IMR-90 (cell line): ENCODE measurements at regions not wholly inside any gene's neighbourhood (a gene's known extent, or its start where the extent isn't known, plus 50 kb on each side); places are given as distances from the start of the nearest gene placed in this dataset.

ENCODE experiments used
- ATAC-seq: fragments of 200-7000 bp; cut with Tn5 transposase; 2 replicates; pipeline ENCODE4 v1.9.1; 2020; ENCODE audit warnings: low read depth, mild to moderate bottlenecking, moderate library complexity
- BruUV-seq: library from RNA; stranded (reverse); fragments of 400-500 nt; replicated peaks from 2 replicates; lab custom pipeline; 2021; lab: Mats Ljungman, UMichigan
- CTCF ChIA-PET: fragments of 300-600 bp; formaldehyde crosslinking; extraction: SDS; loops from one replicate; lab custom pipeline; 2021; ENCODE audit warnings: antibody characterized with exemption; lab: Yijun Ruan, JAX
- POLR2A ChIA-PET: fragments of 300-600 bp; sonication (Branson Sonifier 250); formaldehyde crosslinking; loops from one replicate; lab custom pipeline; 2022; ENCODE audit warnings: antibody characterized with exemption; ENCODE audit not compliant: unreplicated experiment; lab: Charles Lee
- DNase-seq: peaks from one replicate; pipeline ENCODE4 v3.0.0; 2013
- H2AFZ ChIP-seq: replicated peaks from 2 replicates; pipeline ENCODE3; 2013; ENCODE audit warnings: low read length, mild to moderate bottlenecking; ENCODE audit not compliant: poor library complexity
- H2AK5ac ChIP-seq: 2 replicates; pipeline ENCODE4 v1.6.1; 2013; ENCODE audit warnings: low read depth, low read length, inconsistent platforms
- H2AK9ac ChIP-seq: replicated peaks from 2 replicates; pipeline ENCODE3; 2013; ENCODE audit warnings: mild to moderate bottlenecking, low read depth, low read length, moderate library complexity; ENCODE audit not compliant: poor library complexity
- H2BK120ac ChIP-seq: 2 replicates; pipeline ENCODE4 v1.6.1; 2013; ENCODE audit warnings: low read depth, low read length, inconsistent platforms
- H2BK15ac ChIP-seq: 3 replicates; pipeline ENCODE4 v1.6.1; 2013; ENCODE audit warnings: low read depth, low read length, inconsistent platforms
- H2BK20ac ChIP-seq: 2 replicates; pipeline ENCODE4 v1.6.1; 2013; ENCODE audit warnings: low read depth, mild to moderate bottlenecking, inconsistent platforms, low read length, moderate library complexity
- H2BK5ac ChIP-seq: 2 replicates; pipeline ENCODE4 v1.6.1; 2013; ENCODE audit warnings: mild to moderate bottlenecking, low read depth, low read length, inconsistent platforms; ENCODE audit not compliant: poor library complexity, severe bottlenecking
- H3K14ac ChIP-seq: replicated peaks from 2 replicates; pipeline ENCODE4 v1.6.1; 2013; ENCODE audit warnings: low read depth, low read length, inconsistent platforms
- H3K18ac ChIP-seq: 2 replicates; pipeline ENCODE4 v1.6.1; 2013; ENCODE audit warnings: low read depth, low read length, control low read depth
- H3K23ac ChIP-seq: 2 replicates; pipeline ENCODE4 v1.6.1; 2013; ENCODE audit warnings: low read depth, low read length, inconsistent platforms
- H3K27ac ChIP-seq: 2 replicates; pipeline ENCODE4 v1.5.1; 2013; ENCODE audit warnings: mild to moderate bottlenecking, control low read depth, low read length; ENCODE audit not compliant: insufficient read depth
- H3K27me3 ChIP-seq: 2 replicates; pipeline ENCODE4 v1.6.1; 2013; ENCODE audit warnings: low read length; ENCODE audit not compliant: control insufficient read depth, insufficient read depth
- H3K36me3 ChIP-seq: 2 replicates; pipeline ENCODE4 v1.6.1; 2013; ENCODE audit warnings: low read length, mixed read lengths; ENCODE audit not compliant: control insufficient read depth, insufficient read depth
- H3K4ac ChIP-seq: 2 replicates; pipeline ENCODE4 v1.6.1; 2013; ENCODE audit warnings: low read depth, low read length, inconsistent platforms
- H3K4me1 ChIP-seq: 2 replicates; pipeline ENCODE4 v1.6.1; 2013; ENCODE audit warnings: low read length, mixed read lengths; ENCODE audit not compliant: control insufficient read depth, insufficient read depth
- H3K4me2 ChIP-seq: 2 replicates; pipeline ENCODE4 v1.6.1; 2013; ENCODE audit warnings: low read depth, mild to moderate bottlenecking, control low read depth, low read length, moderate library complexity
- H3K4me3 ChIP-seq: 2 replicates; pipeline ENCODE4 v1.5.1; 2013; ENCODE audit warnings: low read depth, mild to moderate bottlenecking, control low read depth, low read length, moderate library complexity; ENCODE audit not compliant: insufficient read depth
- H3K56ac ChIP-seq: 2 replicates; pipeline ENCODE4 v1.6.1; 2013; ENCODE audit warnings: low read length, inconsistent platforms; ENCODE audit not compliant: insufficient read depth; ENCODE audit errors: extremely low read depth
- H3K79me1 ChIP-seq, 2 experiments: 2 replicates each; pipeline ENCODE4 v1.6.1; 2013; ENCODE audit warnings: low read length in 2 of 2, inconsistent platforms in 1 of 2, low read depth in 1 of 2
- H3K9ac ChIP-seq: 2 replicates; pipeline ENCODE4 v1.6.1; 2013; ENCODE audit warnings: low read depth, low read length, control low read depth
- H3K9me1 ChIP-seq: 2 replicates; pipeline ENCODE4 v1.6.1; 2013; ENCODE audit warnings: low read length, inconsistent platforms; ENCODE audit not compliant: insufficient read depth
- H3K9me3 ChIP-seq: 2 replicates; pipeline ENCODE4 v1.6.1; 2013; ENCODE audit warnings: low read length; ENCODE audit not compliant: control insufficient read depth, insufficient read depth
- H4K20me1 ChIP-seq: 2 replicates; pipeline ENCODE4 v1.6.1; 2013; ENCODE audit warnings: low read length, inconsistent platforms; ENCODE audit not compliant: insufficient read depth
- H4K5ac ChIP-seq: 2 replicates; pipeline ENCODE4 v1.6.1; 2013; ENCODE audit warnings: mild to moderate bottlenecking, low read depth, low read length, control low read depth
- H4K8ac ChIP-seq, 2 experiments: 2 replicates each; pipeline ENCODE4 v1.6.1; 2013; ENCODE audit warnings: low read depth in 2 of 2, low read length in 2 of 2, control low read depth in 1 of 2, inconsistent platforms in 1 of 2
- H4K91ac ChIP-seq: 2 replicates; pipeline ENCODE4 v1.6.1; 2013; ENCODE audit warnings: low read depth, low read length, inconsistent platforms; ENCODE audit not compliant: insufficient read depth
- FOS ChIP-seq: fragments of 150-350 bp; IDR thresholded peaks from 2 replicates; pipeline ENCODE4 v1.6.1; 2016; ENCODE audit warnings: low read depth, low read length
- NFE2L2 ChIP-seq: fragments of 150-350 bp; IDR thresholded peaks from 2 replicates; pipeline ENCODE4 v1.6.1; 2016; ENCODE audit warnings: low read depth, mild to moderate bottlenecking, low read length
- dilution Hi-C: fragments of 300-500 bp; cut with HindIII; formaldehyde crosslinking; loops from one replicate; pipeline ENCODE4 v1.14.3; 2018; ENCODE audit warnings: low sequenced_read_pairs; ENCODE audit not compliant: unreplicated experiment
- in situ Hi-C: fragments of 300-500 bp; cut with MboI; formaldehyde crosslinking; loops from 3 replicates; pipeline ENCODE4 v1.14.3; 2019; ENCODE audit warnings: low sequenced_read_pairs, inconsistent platforms, mixed read lengths
- intact Hi-C: fragments of 100-400 bp; cut with micrococcal nuclease; formaldehyde crosslinking; loops from 2 replicates; pipeline ENCODE4 v1.10.0; 2022

DNA sequence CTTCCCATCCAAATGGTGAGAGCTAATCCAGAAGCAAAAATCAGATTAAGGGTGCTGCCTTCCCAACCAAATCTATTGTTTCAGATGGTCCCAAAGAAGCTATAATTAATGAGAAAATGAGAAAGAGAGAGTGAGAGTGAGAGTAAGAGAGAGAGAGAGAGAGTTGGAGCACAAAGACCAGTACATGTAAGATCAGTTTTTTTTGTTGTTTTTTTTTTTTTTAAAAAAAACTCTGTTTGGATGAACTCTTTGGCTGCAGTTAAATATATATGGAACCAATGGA is 305.6 kb downstream of the PTEN start:
- no peak for TF ChIP-seq NFE2L2
- no peak for TF ChIP-seq FOS
- H3K9ac ChIP-seq = no peak overlapping the region
- H2BK120ac ChIP-seq = no peak overlapping the region
- H3K4ac ChIP-seq = no peak overlapping the region
- no peak overlapping the region for H3K4me3 ChIP-seq
- H3K36me3 ChIP-seq = no peaks in the 10 kb centered on the region
- H3K4me1 ChIP-seq = no peaks in the 10 kb centered on the region
- H4K8ac ChIP-seq = no peak overlapping the region
- no peak overlapping the region for H3K18ac ChIP-seq
- dilution Hi-C loops = no loop called here
- no peaks in the 10 kb centered on the region for H3K9me1 ChIP-seq
- H2AFZ ChIP-seq = no peak overlapping the region
- BruUV-seq = no TSS peak
- no peak overlapping the region for H3K23ac ChIP-seq
- H3K9me3 ChIP-seq = no peaks in the 10 kb centered on the region
- H2BK5ac ChIP-seq = no peak overlapping the region
- H4K91ac ChIP-seq = no peak overlapping the region
- POLR2A ChIA-PET = no interaction called here
- no peak overlapping the region for H4K5ac ChIP-seq
- in situ Hi-C loops = no loop called here
- no peaks in the 10 kb centered on the region for H3K27me3 ChIP-seq
- DNase-seq (no peak), ATAC-seq (no peak)
- intact Hi-C loops = no loop called here
- H2BK15ac ChIP-seq = no peak overlapping the region
- no peak overlapping the region for H3K4me2 ChIP-seq
- no peak overlapping the region for H2AK5ac ChIP-seq
- no peak overlapping the region for H3K27ac ChIP-seq
- H2AK9ac ChIP-seq = no peak overlapping the region
- CTCF ChIA-PET = no interaction called here
- H2BK20ac ChIP-seq = no peak overlapping the region
- no peak overlapping the region for H3K14ac ChIP-seq
- H3K79me1 ChIP-seq = no peaks in the 10 kb centered on the region
- no peaks in the 10 kb centered on the region for H4K20me1 ChIP-seq
- H3K56ac ChIP-seq = no peak overlapping the region
